ENCODE measurements at regions not wholly inside any gene's neighbourhood (a gene's known extent, or its start where the extent isn't known, plus 50 kb on each side); places are given as distances from the start of the nearest gene placed in this dataset.

- H3K36me3 Mint-ChIP-seq (ENCODE audit: low read depth), result no peaks in the 10 kb centered on the region
- no peak for TF ChIP-seq CTCF (conservative IDR thresholded peaks at IDR 0.05)
- H3K27me3 Mint-ChIP-seq (ENCODE audit: low read depth), result peaks cover 3% of the 10 kb centered on the region
- H3K9me3 Mint-ChIP-seq, result no peaks in the 10 kb centered on the region
- H3K4me1 Mint-ChIP-seq, result peaks cover 12% of the 10 kb centered on the region
- H3K4me3 Mint-ChIP-seq, result no peak overlapping the region
- DNase-seq (ENCODE audit: low read depth, low spot score), result no peak
- no peak overlapping the region for H3K27ac Mint-ChIP-seq (ENCODE audit: unreplicated experiment)
These were observed 67.4 kb upstream of the RNU6ATAC start for GRCh38 chr9:134231767-134232166.

- H3K27me3 Mint-ChIP-seq (ENCODE audit: low read depth), result no peaks in the 10 kb centered on the region
- no peak for DNase-seq (ENCODE audit: low read depth, low spot score)
- H3K27ac Mint-ChIP-seq (ENCODE audit: unreplicated experiment), result no peak overlapping the region
- no peak for TF ChIP-seq CTCF (conservative IDR thresholded peaks at IDR 0.05)
- H3K4me1 Mint-ChIP-seq, result peaks cover 9% of the 10 kb centered on the region
- no peak overlapping the region for H3K4me3 Mint-ChIP-seq
- no peaks in the 10 kb centered on the region for H3K9me3 Mint-ChIP-seq
- no peaks in the 10 kb centered on the region for H3K36me3 Mint-ChIP-seq (ENCODE audit: low read depth)
These were observed 68.7 kb upstream of the RNU6ATAC start for GRCh38 chr9:134233022-134233421.

- DNase-seq (ENCODE audit: low read depth, low spot score), result no peak
- no peak for TF ChIP-seq CTCF (conservative IDR thresholded peaks at IDR 0.05)
- no peak overlapping the region for H3K4me3 Mint-ChIP-seq
- peaks cover 4% of the 10 kb centered on the region for H3K4me1 Mint-ChIP-seq
- no peaks in the 10 kb centered on the region for H3K27me3 Mint-ChIP-seq (ENCODE audit: low read depth)
- H3K27ac Mint-ChIP-seq (ENCODE audit: unreplicated experiment), result peak overlapping the region; percentile 45
- H3K9me3 Mint-ChIP-seq, result no peaks in the 10 kb centered on the region
- no peaks in the 10 kb centered on the region for H3K36me3 Mint-ChIP-seq (ENCODE audit: low read depth)
These were observed 69.8 kb upstream of the RNU6ATAC start for GRCh38 chr9:134234001-134234660.

GRCh38 chr9:134234687-134235359 is 70.5 kb upstream of the RNU6ATAC start:
- Mint-ChIP-seq H3K27ac (ENCODE audit: unreplicated experiment) (peak overlapping the region; percentile 45), H3K4me1 (peaks cover 4% of the 10 kb centered on the region), H3K36me3 (ENCODE audit: low read depth) (no peaks in the 10 kb centered on the region), H3K4me3 (no peak overlapping the region), H3K27me3 (ENCODE audit: low read depth) (no peaks in the 10 kb centered on the region), H3K9me3 (no peaks in the 10 kb centered on the region)
- TF ChIP-seq CTCF (conservative IDR thresholded peaks at IDR 0.05), result no peak
- DNase-seq (ENCODE audit: low read depth, low spot score), result no peak

GRCh38 chr9:134235366-134235765 is 71.0 kb upstream of the RNU6ATAC start:
- Mint-ChIP-seq H3K4me3 (no peak overlapping the region), H3K36me3 (ENCODE audit: low read depth) (no peaks in the 10 kb centered on the region), H3K4me1 (peaks cover 4% of the 10 kb centered on the region), H3K27me3 (ENCODE audit: low read depth) (no peaks in the 10 kb centered on the region), H3K9me3 (no peaks in the 10 kb centered on the region), H3K27ac (ENCODE audit: unreplicated experiment) (no peak overlapping the region)
- no peak for DNase-seq (ENCODE audit: low read depth, low spot score)
- TF ChIP-seq CTCF (conservative IDR thresholded peaks at IDR 0.05), result no peak

All from neural crest cell (in vitro differentiated cells).